Activated CD4-positive, CD25-positive, alpha-beta regulatory T cell (primary cell): ENCODE measurements at regions not wholly inside any gene's neighbourhood (a gene's known extent, or its start where the extent isn't known, plus 50 kb on each side); places are given as distances from the start of the nearest gene placed in this dataset.
"Not testable (repeated sequence)": the region's sequence is repeated elsewhere in the genome, so short reads cannot be mapped to it uniquely, and the experiment has no call there.

ENCODE experiments used
- DNase-seq, 4 experiments: peaks; one replicate each; lab custom pipeline; 2025; lab: John Stamatoyannopoulos, UW

DNA sequence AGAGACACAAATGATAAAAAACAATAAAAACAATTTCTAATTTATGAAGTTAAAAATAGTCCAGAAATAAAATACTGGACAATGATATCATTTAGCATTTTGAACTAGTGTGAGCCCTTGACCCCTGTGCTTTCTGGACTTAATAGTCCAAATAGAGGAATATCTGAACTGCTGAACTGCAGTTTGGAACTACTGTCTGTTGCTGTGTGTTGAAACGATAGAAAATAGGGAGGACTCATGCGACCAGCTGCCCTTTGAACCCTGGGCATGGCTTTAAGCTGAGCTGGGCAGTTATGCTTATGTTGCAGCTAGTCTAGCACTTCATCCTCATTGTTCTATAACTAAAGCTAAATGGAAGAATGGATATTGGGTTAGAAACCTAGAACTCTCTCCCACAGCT, 99.5 kb downstream of the FMR1NB start:
- no peak for DNase-seq

DNA sequence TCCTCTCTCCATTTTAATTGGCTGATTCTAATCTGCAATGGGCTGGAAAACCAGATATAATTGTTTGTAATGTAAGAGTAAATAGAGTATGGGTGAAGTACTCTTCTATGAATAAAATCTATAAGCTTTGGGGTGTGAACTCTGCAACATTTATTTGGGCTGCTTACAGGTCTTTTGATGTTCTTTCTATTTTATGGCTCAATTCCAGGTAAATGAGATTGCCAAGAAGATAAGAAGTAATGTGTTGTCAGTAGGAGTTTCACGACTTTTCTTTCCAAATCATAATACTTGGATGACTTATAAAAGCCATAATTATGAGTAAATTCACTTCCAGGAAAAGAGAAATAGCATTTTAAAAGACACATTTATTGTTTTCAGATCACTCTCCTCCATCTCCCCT, 103.5 kb downstream of the FMR1NB start:
- DNase-seq = no peak

DNA sequence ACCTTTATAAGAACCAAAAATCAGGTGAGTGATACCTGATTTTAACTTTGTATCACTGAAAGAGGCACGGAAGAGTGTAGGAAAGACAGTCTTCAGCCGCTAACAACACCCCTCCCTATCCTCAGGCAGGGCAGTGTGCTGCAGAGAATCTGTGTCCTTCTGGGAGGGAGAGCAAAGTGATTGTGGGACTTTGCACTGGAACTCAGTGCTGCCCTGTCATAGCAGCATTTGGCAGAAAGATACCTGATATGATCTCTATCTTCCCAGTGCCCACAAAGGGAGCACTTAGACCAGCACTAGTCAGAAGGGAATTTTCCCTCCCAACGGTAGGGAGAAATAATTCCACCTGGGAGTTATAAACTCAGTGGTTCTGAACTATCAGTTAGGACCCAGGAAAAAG, 139.0 kb downstream of the FMR1NB start:
- DNase-seq = no peak

DNA sequence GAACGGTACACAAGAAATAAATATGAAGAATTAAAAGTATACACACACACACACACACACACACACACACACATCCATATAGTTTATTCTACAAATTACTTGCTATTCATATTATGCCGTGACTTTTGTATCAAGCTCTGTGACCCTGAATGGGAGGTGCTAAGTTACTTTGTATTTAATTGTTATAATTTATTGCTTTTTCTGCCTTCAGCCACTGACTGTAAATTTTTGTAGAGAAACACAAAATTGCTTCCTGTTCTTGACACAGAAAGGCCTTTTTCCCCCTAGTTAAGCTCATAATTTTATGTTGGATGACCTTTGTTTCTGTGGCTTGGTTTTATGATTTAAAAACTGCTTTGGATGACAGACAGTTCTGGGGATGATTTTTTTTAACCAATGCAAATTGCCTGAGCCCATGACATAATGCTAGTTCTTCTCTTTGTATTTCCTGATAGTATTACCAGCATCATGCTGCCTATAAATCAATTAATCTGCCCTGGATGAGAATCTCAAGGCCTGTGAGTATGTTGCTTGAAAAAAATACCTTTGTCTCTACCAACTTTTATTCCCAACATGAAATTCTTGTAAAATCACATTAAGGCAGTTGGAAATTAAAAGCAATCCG, 140.0 kb downstream of the FMR1NB start:
- DNase-seq = no peak

GRCh38 chrX:148128872-148129505, 147.9 kb downstream of the FMR1NB start:
- not testable (repeated sequence) for DNase-seq

DNA sequence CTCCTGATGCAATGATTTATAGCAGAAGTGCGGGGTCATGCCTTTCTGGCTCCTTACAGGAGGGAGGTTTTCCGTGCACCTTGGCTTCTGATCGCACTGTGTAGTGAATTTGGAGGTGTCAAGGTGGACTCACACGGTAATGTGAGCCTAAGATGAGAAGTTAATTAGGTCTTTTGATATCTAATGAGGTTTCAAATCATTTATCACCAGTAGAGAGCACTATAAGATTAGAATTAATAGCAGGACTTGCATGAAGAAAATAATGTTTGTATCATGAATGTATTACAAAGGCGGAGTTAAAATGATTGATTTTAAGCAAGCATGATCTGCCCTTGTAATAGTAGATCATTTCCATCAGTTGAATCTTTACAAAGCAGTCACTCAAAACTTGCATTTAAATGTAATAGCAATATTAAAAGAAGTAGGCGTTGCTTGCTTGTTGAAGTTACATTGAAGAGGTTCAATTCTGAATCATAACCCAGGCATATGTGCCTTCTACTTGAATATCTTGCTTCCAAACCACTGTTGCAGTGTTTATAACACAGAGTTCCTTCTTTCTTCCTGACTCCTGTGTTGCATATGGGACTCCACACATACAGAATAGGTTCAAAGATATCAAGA, 152.1 kb downstream of the FMR1NB start:
- no peak for DNase-seq

GRCh38 chrX:148134578-148134977, 153.4 kb downstream of the FMR1NB start:
- DNase-seq = no peak

- no peak for DNase-seq
Observed at GRCh38 chrX:148135738-148136137, 154.6 kb downstream of the FMR1NB start.

- DNase-seq = no peak
Observed at GRCh38 chrX:148146121-148146520, 165.0 kb downstream of the FMR1NB start.

DNA sequence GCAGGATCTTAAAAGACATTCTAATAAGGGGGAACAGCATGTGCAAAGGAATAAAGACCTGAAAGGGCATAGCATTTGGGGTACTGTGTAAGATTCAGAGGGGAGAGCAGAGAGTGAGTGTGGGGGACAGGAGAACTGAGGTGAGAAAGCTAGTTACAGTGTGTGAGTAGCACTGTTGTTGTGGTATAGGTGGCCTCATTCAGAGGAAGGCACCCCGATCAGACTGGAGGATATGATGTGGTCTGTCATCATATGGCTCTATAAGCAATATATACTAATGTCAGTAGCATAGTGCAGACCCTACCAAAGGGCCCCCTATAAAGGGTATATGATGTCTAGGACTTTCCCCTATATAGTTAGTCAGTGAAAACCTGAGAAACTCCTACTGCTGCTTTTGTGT, 175.8 kb downstream of the FMR1NB start:
- DNase-seq = no peak

DNA sequence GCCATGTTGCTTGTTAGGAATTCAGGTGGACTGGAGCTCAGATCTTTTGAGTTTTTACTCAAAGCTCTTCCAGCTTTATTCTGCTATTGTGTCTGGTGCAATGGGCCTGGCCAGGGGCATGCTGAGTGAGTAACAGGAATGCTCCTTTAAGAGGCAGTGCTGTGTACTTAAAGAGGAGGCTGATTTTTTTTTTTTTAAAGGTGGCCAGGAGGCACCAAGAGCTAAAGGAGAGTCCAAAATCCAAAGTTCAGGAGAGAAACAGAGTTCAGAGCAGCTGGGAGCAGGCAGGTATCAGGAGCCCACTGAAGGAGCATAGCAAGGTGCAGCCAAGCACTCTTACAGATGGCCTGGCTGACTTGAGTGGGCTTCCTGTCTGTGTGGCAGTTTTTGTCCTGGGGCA, 178.7 kb downstream of the FMR1NB start:
- no peak for DNase-seq

DNA sequence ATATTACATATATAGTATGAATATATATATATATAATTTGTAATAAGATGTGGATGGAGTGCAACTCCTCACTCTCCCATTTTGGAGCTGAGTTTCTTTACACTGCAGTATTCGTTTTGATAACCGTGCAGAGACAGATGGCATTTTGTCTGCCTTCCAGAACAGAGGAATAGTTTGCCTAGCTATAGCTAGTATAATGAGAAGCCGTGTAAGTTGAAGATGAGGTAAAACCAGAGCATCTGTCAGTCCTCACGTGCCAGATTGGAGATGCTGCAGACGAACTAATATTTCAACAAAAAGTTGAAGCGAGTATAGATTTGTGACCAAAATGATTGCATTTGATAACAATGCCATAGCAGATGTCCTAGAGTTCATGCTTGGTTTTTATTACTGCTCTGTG, 180.6 kb downstream of the FMR1NB start:
- no peak for DNase-seq

- no peak for DNase-seq
Observed at GRCh38 chrX:148185631-148186030, 204.5 kb downstream of the FMR1NB start.

- DNase-seq = no peak
Observed at GRCh38 chrX:148192547-148192946, 211.4 kb downstream of the FMR1NB start.

DNA sequence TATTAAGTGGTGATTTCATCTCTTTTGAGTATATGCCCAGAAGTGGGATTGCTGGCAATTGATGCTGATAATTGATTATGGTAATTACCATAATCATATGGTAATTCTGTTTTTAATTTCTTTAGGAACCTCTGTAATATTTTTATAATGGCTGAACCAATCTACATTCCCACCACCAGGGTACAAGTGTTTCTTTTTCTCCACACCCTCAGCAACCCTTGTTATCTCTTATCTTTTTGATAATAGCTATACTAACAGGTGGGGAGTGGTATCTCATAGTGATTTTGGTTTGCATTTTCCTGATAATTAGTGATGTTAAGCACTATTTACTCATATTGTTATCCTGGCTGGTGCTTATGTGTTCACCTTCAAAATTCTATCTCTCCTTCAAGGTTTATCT, 212.6 kb downstream of the FMR1NB start:
- no peak for DNase-seq

DNA sequence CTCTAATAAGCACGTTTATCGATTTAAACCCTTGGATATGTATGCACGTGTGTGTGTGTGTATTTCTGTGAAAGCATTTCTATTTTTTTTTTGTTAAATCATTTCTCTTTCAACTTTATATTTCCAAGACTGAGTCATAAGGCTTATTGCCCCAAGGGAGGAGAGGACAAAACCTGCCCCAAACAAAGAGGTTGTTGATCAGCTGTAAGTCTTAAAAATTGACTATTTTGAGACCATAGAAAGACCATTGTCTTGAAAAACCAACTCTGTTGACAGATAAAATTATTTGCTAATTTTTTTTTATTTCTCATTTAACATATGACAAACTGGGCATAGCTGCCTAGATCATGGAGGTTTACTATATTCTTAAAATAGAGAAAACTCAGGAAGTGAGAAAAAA, 222.4 kb downstream of the FMR1NB start:
- no peak for DNase-seq

DNA sequence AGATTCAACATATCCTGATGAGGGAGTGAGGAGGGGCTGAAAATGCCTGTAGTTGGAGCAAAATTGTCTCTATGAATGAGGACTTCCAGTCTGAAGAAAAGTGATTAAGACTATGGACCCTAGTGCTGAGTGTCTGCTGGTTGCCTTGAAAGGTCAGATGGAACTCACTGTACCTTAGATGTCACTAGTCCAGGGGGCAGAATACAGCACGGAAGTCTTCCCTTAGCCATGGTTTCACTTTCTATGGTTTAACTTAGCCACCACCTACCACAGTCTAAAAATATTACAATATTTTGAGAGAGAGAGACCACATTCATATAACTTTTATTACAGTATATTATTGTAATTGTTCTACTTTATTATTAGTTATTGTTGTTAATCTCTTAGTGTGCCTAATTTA, 223.1 kb downstream of the FMR1NB start:
- no peak for DNase-seq

- no peak for DNase-seq
Observed at GRCh38 chrX:148214786-148215185, 233.6 kb downstream of the FMR1NB start.

DNA sequence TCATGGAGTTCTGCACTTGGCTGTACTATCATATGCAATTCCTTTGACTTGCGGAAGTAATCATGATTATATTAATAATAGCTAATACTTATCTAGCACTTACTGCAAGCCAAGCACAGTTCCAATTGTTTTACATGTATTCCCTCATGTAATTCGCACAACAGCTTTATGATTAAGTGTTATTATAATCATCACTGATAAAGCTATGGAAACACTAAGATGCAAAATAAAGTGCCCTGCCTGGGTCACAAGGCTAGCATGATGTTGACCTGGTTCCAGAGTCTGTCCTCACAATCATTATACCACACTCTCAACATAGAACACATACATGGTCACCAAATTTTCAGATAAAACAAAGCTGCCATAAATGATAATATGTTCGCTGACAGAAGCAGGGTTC, 234.6 kb downstream of the FMR1NB start:
- DNase-seq = no peak

DNA sequence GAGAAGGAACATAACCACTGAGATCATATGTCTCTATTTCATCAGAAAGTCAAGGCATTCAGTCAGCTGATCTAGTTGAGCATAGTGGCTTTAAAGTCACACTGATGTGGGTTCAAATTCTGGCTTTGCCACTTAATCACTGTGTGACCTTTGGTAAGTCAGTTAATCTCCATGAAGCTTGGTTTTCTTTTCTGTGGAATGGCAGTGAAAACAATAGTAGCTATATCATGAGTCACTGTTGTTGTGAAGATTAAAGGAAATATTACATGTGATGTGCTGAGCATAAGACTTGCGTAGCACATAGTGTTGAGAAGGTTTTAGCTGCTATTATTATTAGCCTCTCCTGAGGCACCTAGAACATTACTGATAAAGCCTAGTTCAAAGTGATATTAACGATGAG, 242.2 kb downstream of the FMR1NB start:
- DNase-seq = no peak

DNA sequence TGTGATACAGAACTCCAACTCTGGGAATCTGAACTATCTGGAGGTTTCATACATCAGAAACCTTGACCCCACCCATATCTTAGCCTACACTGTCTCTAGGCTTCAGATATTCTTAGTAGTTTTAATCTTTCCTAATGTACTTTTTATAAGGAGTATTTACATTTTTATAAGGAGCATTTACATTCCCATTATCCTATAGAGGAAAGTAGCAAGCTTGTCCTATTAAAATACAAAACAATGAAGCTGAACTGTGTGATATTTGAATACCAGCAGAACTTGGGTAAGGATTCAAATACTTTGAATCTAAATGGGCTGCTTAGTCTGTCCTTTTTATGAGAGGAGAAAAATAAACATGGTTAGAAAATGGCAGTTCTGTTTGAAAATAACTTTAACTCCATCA, 247.4 kb downstream of the FMR1NB start:
- DNase-seq = no peak

GRCh38 chrX:148229801-148230303, 248.7 kb downstream of the FMR1NB start:
- no peak for DNase-seq

GRCh38 chrX:148259990-148260389, 240.4 kb upstream of the AFF2 start:
- DNase-seq = no peak

- DNase-seq = no peak
Observed at GRCh38 chrX:148265829-148266228, 234.6 kb upstream of the AFF2 start.
